GM21786 (cell line): ENCODE measurements at regions not wholly inside any gene's neighbourhood (a gene's known extent, or its start where the extent isn't known, plus 50 kb on each side); places are given as distances from the start of the nearest gene placed in this dataset.
"Not testable (repeated sequence)": the region's sequence is repeated elsewhere in the genome, so short reads cannot be mapped to it uniquely, and the experiment has no call there.

Experiments used
- ATAC-seq: cut with Tn5 transposase; IDR thresholded peaks from one replicate; pipeline ENCODE4 v1.9.1; 2021; ENCODE audit not compliant: unreplicated experiment

DNA sequence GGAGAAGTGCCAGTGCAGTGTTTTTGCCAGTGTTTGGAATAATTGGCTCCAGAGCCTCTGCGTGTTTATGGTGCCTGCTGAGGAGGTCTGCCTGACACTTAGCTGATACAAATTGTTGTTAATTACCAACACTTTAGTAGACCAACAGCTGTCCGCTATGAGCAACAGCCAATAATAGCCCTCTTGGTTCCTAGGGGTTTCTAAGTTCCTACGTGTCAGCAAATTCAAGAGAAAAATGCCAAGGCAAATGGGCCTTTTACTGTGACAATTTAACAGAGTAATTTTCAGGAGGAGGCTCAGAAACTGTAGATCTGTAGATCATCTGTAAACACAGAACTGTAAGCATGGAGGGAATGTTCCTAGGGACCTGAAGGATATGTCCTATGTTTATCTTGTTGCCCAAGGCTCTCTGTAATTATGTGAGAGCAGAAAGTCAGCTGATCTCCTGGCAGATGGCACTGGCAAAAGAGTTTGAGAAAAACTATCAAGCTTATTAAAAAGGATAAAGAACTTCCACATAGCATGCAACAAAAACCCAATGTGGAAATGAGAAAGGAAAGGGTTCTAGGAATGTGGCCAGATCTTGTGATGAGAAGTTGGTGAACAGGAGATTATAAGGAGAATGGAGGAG lies 157.7 kb downstream of the GJA1 start:
- no peak for ATAC-seq

DNA sequence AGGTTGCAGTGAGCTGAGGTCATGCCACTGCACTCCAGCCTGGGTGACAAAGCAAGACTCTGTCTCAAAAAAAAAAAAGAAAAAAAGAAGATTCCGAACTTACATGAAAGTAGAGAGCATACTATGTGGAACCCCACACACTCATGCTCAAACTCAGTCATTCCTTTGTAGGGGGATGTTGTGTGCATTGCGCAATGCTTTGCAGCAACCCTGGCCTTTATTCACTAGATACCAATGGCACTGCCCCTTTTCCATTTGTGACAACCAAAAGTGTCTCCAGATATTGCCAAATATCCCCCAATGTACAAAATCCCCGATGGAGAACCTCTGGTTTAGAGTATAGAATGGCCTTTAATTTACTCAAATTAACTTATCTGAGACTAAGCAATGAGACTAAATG lies 158.6 kb downstream of the GJA1 start:
- ATAC-seq, result no peak

DNA sequence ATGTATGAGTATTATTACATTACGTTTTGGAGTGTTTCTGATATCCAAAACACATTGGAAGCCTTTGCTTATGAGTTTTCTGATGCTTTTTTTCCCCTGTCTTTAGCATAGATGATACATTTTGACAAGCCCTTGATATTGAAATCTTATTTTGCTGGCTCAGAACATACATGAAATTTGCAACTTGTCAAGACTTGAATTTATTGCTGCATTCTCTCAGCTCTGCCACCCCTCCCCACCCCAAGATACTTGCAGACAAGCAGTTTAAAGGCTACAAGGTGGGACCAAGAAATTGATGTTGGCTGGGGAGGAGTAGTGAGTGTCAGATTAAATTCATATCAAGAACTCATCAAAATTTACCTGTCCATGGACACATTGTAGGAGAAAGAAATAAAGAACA lies 160.2 kb downstream of the GJA1 start:
- no peak for ATAC-seq

DNA sequence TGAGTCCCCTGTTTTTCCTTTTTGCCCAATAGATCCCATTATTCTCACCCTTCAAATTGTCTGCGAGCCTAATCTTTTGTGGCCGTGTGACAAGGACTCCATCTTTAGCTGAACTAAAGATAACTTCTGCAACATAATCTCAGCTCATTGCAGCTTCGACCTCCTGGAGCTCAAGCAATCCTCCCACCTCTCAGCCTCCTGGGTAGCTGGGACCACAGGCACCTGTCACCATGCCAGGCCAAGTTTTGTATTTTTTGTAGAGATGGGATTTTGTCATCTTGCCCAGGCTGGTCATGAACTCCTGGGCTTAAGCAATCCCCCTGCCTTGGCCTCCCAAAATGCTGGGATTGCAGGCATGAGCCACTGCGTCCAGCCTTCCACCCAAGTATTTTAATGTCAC lies 161.0 kb downstream of the GJA1 start:
- ATAC-seq, result no peak

DNA sequence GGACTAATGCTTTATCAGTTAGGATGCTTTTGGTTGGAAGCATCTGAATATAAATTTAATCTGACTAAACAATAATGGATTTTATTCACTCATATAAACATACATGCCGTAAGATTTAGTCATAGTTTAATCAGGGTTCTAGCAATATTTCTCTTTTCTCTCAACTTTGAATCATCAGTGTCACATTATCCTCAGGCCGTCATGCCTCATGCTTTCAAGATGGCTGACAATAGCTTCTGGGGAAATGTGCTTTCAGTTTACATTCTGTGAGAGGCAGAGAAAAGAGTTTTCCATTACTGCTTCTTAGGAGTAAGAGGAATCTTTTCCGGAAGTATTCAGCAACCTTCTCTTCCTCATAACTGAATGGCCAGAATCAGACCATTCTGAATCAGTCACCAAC lies 162.2 kb downstream of the GJA1 start:
- no peak for ATAC-seq

DNA sequence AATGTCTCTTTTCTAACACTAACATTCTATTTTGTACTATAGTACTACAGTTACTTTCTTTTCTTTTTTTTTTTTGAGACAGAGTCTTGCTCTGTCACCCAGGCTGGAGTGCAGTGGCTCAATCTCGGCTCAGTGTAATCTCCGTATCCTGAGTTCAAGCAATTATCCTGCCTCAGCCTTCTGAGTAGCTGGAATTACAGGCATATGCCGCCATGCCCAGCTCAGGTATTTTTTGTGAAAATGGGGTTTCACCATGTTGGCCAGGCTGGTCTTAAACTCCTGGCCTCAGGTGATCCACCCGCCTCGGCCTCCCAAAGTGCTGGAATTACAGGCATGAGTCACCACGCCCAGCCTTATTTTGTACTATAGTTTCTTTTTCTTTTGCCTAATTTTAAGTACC lies 163.9 kb downstream of the GJA1 start:
- ATAC-seq, result not testable (repeated sequence)

DNA sequence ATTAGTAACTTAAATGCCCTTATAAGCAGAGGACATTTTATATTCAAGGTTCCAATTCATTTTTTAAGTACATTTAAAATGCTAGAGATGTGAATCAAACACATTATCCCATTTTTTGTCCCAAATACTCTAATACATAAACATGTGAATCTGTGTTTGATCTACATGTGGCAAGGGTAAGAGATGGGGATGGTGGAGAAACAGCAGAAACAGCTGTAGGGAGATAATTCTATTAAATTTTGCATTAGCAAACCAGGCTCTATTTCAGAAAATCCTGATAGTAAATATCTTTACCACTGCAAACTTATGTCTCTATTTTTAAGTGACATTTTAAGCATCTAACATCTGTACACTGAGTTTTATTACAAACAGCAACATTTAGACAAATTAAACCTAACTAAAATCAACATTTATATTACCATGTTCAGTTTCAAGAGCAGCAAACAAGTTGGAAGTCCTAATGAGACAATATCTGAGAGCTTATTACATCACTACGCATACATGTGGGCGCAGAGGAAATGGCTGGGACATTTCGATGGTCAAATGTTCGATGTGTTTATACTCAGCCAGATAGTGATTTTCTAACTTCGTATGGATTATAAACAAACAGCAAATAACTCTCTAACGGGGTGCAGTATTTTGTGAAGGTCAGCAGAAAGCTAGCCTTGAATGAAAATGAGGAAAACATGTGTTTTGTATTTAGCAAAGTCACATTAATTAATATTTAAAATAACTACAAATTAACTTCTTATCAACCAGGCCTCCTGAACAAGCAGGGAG lies 165.1 kb downstream of the GJA1 start:
- ATAC-seq, result no peak

DNA sequence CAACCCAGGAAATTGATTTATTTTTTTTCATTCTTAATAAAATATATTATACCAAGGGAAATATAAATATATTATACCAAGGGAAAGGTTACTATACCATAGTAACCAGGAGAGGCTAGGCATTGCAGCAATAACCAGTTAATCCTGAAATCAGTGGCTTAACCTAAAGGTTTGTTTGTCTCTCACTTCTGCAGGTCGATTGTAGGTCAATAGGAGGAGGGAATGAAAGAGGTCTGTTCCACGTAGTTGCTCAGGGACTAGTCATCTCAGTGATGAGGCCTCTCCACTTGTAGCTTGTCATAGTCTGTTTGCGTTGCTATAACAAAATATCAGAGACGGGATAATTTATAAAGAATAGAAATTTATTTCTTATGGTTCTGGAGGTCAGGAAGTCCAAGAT lies 168.0 kb downstream of the GJA1 start:
- no peak for ATAC-seq

DNA sequence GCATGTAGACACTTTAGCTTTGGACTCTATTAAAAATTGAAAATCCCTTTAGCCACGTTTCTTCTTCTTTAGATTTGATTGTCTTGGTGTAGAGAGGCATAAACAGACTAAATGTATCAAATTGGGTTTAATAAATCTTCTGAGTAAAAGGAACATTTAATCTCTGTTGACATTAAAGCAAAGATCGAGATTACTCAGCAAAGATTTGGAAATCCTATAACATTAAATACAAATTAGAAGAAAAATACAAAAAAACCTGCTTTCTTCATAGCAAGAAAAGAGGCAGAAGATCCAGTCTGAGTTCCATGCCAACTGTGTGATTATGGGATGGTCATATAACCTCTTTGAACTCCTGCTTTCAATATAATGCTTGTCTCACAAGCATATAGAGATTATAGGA lies 172.3 kb downstream of the GJA1 start:
- no peak for ATAC-seq

DNA sequence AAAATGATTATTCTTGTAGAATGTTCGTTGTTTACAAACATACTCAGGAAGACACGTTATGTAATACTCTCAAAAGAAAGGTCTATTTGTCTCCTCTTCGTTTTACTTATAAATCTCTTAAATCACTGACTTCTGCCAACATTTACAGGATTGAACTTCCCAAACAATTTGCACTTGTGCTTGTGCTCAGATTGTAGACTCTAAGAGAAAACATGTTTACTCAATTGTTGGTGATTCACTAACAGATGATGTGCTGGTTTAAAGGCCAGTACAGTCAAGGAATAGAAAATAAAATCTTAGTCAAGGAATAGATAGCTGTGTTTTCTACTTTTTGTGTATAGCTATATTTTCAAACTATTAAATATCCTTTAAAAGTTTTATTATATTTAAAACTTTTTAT lies 172.8 kb downstream of the GJA1 start:
- no peak for ATAC-seq

DNA sequence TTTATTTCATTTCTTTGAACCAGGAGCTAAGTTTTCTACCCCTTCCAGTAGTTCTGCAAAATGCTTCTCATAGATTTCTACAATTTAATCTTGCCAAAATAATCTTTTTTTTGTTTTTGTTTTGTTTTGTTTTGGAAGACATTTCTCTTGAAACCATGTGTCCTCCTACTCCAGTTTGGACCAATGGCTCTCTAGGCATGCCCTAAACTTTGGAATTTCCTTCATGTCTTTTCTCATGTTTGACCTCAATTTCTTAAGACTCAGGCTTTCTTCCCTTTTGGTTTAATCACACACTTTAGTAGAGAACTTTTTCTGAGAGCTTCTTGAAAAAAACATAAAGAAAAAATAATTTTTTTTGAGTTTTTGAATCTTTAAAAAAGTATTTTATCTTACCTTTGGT lies 173.8 kb downstream of the GJA1 start:
- ATAC-seq, result no peak

DNA sequence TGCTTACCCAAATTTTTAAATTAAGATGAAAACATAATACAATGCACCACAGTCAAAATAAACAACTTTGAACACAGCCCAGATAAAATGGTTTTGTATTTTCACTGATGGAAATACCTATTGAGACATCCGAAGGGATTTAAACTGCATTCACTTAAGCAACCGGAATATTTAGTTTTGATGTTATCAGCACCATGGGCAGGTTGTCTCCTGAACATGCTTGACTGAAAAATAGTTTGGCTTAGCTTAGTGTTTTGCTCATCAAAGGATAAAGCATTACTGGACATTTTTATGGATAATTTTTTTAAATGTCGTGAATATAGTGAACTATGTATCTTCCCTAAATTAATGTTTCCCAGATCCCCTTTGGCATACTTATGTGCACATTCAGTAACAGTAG lies 177.5 kb downstream of the GJA1 start:
- no peak for ATAC-seq

DNA sequence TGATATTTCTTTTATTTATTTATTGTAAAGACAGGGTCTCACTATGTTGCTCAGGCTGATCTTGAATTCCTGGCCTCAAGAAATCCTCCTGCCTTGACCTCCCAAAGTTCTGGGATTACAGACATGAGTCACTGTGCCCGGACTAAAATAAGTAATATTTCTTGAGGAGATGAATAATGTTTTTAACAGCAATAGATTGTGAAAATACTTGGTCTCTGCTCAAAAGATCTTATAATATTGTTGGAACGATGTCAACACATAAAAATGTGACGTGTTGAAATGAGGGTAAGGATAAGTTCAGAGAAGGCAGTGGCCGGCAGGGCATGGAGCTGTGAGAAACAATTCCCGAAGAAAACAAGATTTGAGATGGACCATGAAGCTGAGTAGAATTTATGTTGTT lies 178.7 kb downstream of the GJA1 start:
- ATAC-seq, result no peak

DNA sequence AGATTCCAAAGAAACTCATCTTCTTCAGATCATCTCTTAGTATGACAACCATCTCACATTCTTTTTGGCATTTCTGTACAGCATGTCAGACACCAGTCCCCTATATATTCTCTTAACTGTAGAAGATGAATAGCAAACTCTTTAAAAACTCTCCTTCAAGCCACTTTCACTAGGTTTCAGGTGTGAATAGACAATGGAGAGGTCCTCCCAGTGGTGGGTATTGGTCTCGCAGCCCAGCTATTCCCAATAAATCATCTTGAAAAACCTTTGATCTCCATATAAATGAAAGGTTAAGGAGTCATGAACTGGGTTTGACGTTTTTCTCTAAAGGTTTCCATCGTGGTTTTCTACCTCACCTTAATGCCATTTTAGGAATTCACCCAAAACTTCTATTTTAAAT lies 180.0 kb downstream of the GJA1 start:
- no peak for ATAC-seq

DNA sequence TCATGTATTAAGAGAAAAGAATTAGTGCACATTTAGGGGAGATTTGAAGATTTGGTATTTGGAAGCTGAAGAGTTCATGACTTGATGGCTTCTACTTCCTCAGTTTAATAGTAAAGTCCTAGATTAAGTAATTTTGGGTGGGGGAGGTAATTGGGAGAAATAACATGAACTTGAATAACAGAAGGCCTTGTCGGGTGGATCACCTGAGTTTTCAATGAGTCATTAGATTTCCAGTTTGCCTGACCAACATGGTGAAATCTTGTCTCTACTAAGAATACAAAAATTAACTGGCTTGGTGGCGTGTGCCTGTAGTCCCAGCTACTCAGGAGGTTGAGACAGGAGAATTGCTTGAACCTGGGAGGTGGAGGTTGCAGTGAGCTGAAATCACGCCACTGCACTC lies 181.0 kb downstream of the GJA1 start:
- ATAC-seq, result no peak

DNA sequence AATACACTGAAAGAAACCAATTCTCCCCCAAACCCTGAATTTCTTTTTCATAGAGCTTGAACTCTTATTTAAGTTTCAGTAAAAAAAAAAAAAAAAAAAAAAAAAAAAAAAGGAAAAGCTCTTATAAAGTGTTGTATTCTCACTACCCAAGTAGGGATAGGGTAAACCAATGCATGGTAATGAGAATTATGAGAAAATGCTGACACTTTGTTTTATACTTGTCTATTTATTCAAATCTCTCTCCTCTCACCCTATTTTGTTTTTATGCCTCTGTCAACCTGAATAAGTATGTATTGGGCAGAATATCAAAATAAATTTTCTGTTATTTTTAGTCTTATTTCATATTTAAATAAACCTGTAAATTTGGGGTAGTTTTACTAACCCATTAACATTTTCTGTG lies 181.9 kb downstream of the GJA1 start:
- ATAC-seq, result no peak

DNA sequence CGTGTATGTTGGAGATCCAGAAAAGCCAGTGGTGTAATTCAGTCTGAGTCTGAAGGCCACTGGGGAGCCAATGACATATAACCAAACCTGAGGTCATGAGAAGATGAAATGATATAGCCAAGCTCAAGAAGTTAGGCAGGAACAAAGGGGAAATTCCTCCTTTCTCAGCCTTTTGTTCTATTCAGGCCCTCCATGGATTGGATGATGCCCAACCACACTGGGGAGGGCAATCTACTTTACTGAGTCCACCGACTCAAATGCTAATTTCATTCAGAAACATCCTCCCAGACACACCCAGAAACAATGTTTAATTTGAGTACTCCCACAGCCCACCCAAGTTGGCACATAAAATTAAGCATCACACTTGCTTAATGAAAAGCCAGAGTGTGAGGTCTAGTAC lies 183.6 kb downstream of the GJA1 start:
- no peak for ATAC-seq

DNA sequence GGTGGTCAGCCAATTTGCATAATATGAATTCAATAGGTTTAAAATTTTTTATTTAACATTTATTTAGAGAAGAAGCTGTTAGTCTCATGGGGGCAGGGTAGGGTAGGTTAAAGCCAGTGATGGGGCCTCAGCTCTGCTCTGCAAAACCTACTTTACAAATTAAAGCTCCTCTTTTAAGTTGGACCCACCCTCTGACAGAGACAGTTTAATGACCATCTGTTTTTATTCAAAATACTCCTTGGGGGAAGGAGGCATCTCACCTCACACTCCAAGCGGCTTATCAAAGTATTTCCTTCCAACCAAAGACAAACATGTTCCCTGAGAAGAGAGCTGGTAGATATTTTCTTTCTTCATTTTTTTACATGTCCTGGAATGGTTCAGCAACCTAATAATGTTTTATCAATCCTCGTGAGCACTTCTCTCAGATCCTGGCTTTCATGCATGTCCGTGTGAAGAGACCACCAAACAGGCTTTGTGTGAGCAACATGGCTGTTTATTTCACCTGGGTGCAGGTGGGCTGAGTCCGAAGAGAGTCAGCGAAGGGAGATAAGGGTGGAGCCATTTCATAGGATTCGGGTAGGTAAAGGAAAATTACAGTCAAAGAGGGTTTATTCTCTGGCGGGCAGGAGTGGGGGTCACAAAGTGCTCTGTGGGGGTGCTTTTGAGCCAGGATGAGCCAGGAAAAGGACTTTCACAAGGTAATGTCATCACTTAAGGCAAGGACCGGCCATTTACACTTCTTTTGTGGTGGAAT lies 184.7 kb downstream of the GJA1 start:
- ATAC-seq, result no peak

DNA sequence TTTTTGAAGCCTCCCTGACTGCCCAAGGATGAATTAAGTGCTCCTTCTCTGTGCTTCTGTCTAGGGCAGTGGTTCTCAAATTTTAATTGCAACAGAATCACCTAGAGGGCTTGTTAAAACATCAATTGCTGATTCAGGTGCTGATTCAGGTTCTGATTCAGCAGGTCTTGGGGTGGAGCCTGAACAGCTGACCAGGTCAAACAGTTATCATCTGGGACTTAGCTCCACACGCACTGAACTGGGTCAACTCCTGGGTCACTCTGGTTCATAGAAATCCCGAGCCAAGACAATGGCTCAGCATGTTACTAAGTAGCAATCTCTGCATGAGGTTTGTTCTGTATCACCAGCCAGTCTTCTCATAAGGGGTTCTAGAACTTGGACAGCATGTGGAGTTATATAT lies 192.3 kb downstream of the GJA1 start:
- ATAC-seq, result no peak

DNA sequence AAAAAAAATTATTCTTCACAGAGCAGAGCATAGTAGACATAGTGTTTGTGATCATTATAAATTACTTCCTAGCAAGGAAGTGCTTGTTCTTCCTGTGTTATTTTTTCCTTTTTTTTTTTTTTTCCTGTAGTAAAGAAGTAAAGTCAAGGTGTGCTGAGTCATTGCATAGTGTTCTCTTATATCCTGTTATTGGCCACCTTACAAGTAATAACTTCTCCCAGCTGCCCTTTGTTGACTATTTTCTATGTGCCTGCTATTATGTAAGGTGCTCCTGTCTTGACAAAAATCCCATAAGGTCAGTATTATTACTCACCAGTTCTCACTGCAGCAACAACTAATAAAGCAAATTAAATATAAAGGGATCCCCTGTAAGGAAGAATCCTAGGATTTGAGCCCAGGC lies 195.3 kb downstream of the GJA1 start:
- no peak for ATAC-seq

DNA sequence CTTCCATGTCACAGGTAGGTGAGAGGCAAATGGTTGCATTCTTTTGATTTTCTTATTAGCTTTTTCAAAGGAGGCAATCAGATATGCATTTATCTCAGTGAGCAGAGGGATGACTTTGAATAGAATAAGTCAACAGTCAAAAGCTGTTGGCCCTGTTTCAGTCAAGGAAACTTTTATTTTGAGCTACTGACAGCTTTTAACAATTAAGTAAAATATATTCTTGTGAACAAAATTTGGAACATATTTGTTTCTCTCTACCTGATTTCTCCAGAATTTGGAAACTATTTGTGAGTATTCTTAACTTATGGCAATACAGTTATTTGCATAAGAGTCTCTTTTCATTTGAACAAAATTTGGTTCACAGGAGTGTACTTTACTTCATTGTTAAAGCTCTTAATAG lies 196.3 kb downstream of the GJA1 start:
- not testable (repeated sequence) for ATAC-seq

DNA sequence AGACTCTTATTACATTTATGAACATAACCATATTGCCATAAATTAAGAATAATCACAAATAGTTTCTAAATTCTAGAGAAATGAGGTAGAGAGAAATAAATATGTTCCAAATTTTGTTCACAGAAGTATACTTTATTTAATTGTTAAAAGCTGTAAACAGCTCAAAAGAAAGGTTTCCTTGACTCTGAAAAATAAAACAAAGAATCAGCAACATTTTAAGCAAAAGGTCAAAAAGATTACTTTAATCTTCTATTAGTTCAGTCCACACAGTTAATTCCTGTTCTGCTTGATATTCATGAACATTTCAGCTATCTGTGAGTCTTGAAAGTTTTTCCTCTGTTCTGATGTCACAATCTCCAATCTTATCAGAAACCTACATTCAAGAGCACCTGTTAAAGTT lies 197.9 kb downstream of the GJA1 start:
- ATAC-seq, result no peak
